ENCODE measurements at regions not wholly inside any gene's neighbourhood (a gene's known extent, or its start where the extent isn't known, plus 50 kb on each side); places are given as distances from the start of the nearest gene placed in this dataset.

DNA sequence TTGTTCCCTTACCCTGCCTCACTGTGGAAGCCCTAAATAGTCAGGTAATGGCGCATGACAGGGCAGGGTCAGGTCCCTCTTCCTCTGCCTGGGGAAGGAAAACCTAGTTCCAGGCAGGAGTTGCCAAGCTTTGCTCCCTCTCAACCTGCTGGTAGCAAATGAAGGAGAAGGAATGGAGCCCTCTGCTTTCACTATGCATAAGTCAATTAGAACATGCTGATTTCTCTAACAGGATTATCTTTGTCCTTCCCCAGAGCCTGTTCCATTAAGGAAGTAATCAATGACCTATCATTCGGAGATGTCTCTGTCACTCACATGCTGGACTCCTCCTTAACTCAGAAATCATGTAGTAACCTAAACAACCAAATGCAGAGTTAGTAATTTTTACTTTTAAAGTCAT is 161.8 kb upstream of the NFIA start:
- Histone ChIP-seq H3K14ac (ENCODE audit: insufficient read depth, low read length) (no peak overlapping the region), H4K91ac (ENCODE audit: insufficient read length, low read depth, low read length) (no peak overlapping the region), H2BK15ac (ENCODE audit: low read depth, low read length) (no peak overlapping the region), H4K20me1 (ENCODE audit: control insufficient read depth, insufficient read depth, insufficient read length) (no peaks in the 10 kb centered on the region), H3K9ac (ENCODE audit: extremely low read depth, insufficient read length, low read length) (no peak overlapping the region), H3K18ac (ENCODE audit: insufficient read length, low read depth, low read length) (no peak overlapping the region), H2BK5ac (ENCODE audit: insufficient read length, low read length) (no peak overlapping the region), H3K79me2 (ENCODE audit: insufficient read depth, low read length) (no peaks in the 10 kb centered on the region), H4K8ac (replicated peaks; ENCODE audit: insufficient read length, low read depth, low read length) (no peak overlapping the region), H3K27ac (ENCODE audit: insufficient read length, low read depth, low read length) (no peak overlapping the region), H3K9me3 (ENCODE audit: control insufficient read depth, low read depth, low read length) (no peaks in the 10 kb centered on the region), H2AK5ac (ENCODE audit: insufficient read length, low read length) (no peak overlapping the region), H2BK12ac (ENCODE audit: insufficient read length, low read depth, low read length) (no peak overlapping the region), H2BK120ac (ENCODE audit: low read depth, low read length, poor library complexity, severe bottlenecking) (no peak overlapping the region), H3K56ac (ENCODE audit: insufficient read length, low read depth, low read length) (no peak overlapping the region), H2AFZ (ENCODE audit: low read length) (no peak overlapping the region), H2BK20ac (ENCODE audit: low read depth, low read length, poor library complexity, severe bottlenecking) (no peak overlapping the region), H3K27me3 (ENCODE audit: insufficient read depth, low read length) (no peaks in the 10 kb centered on the region), H3K23ac (ENCODE audit: insufficient read length, low read depth, low read length) (no peak overlapping the region), H3K4me2 (ENCODE audit: insufficient read depth, insufficient read length, low read length) (no peak overlapping the region), H3K4ac (ENCODE audit: low read depth, low read length) (no peak overlapping the region), H4K5ac (ENCODE audit: insufficient read length, low read depth, low read length) (no peak overlapping the region), H3T11ph (ENCODE audit: low read length) (no peak overlapping the region), H3K79me1 (ENCODE audit: insufficient read depth, low read depth, low read length, poor library complexity, severe bottlenecking) (no peaks in the 10 kb centered on the region), H3K4me1 (ENCODE audit: insufficient read depth, low read length) (no peaks in the 10 kb centered on the region; the same call in 1 of the 2 replicates), H3K23me2 (ENCODE audit: insufficient read length, low read depth, low read length, poor library complexity, severe bottlenecking) (no peaks in the 10 kb centered on the region)
- Mint-ChIP-seq H3K36me3 (ENCODE audit: insufficient read depth in 1 of 3, low read depth in 3 of 3) (no peaks in the 10 kb centered on the region), H3K9me3 (peaks cover 0 to 3% of the 10 kb centered on the region in 2 experiments; a peak in 2 of 5 replicates), H3K27me3 (ENCODE audit: low read depth) (peaks cover 1% of the 10 kb centered on the region), H3K27ac (no peak overlapping the region), H3K4me1 (peaks cover 14 to 25% of the 10 kb centered on the region in 2 experiments), H3K4me3 (no peak overlapping the region)
- no peak for DNase-seq
- WGBS (ENCODE audit: extremely low coverage, insufficient read length, low lambda C conversion rate) = no CpG with 5 or more reads among the region's 2 CpGs
- no peak for TF ChIP-seq CTCF (conservative IDR thresholded peaks at IDR 0.05)
